ENCODE measurements at regions not wholly inside any gene's neighbourhood (a gene's known extent, or its start where the extent isn't known, plus 50 kb on each side); places are given as distances from the start of the nearest gene placed in this dataset.

DNA sequence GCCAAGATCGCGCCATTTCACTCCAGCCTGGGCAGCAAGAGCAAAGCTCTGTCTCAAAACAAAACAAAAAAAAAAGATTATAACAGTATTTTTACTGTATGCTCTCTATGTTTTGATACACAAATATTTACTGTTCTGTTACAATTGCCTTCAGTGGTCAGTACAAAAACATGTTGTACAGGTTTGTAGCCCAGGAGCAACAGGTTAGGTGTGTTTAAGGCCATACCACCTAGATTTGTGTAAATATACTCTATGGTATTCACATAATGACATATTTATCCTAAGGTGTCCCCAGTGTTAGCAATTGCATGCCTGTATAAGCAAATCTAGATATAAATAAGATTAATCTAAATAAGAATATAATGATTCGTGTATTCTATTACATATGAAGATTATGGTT is 625.0 kb downstream of the TMEM182 start:
- no peak overlapping the region for H2BK15ac ChIP-seq (ENCODE audit: low read depth, low read length)
- no peak overlapping the region for H3K27ac ChIP-seq (ENCODE audit: insufficient read length, low read depth, low read length)
- no peak overlapping the region for H3K9ac ChIP-seq (ENCODE audit: extremely low read depth, insufficient read length, low read length)
- H3K4ac ChIP-seq (ENCODE audit: low read depth, low read length): no peak overlapping the region
- H3T11ph ChIP-seq (ENCODE audit: low read length): no peak overlapping the region
- no peak overlapping the region for H3K27ac Mint-ChIP-seq
- H3K4me1 Mint-ChIP-seq: peaks cover 20 to 21% of the 10 kb centered on the region in 2 experiments
- no peak overlapping the region for H2AK5ac ChIP-seq (ENCODE audit: insufficient read length, low read length)
- no CpG with 5 or more reads among the region's 3 CpGs for WGBS (ENCODE audit: extremely low coverage, insufficient read length, low lambda C conversion rate)
- H2BK20ac ChIP-seq (ENCODE audit: low read depth, low read length, poor library complexity, severe bottlenecking): no peak overlapping the region
- no peak overlapping the region for H3K18ac ChIP-seq (ENCODE audit: insufficient read length, low read depth, low read length)
- H4K5ac ChIP-seq (ENCODE audit: insufficient read length, low read depth, low read length): no peak overlapping the region
- no peak overlapping the region for H3K56ac ChIP-seq (ENCODE audit: insufficient read length, low read depth, low read length)
- no peaks in the 10 kb centered on the region for H3K23me2 ChIP-seq (ENCODE audit: insufficient read length, low read depth, low read length, poor library complexity, severe bottlenecking)
- H4K20me1 ChIP-seq (ENCODE audit: control insufficient read depth, insufficient read depth, insufficient read length): no peaks in the 10 kb centered on the region
- no peak overlapping the region for H3K23ac ChIP-seq (ENCODE audit: insufficient read length, low read depth, low read length)
- no peaks in the 10 kb centered on the region; a peak in 2 of 7 replicates for H3K36me3 Mint-ChIP-seq (ENCODE audit: insufficient read depth in 1 of 3, low read depth in 3 of 3)
- no peaks in the 10 kb centered on the region for H3K27me3 Mint-ChIP-seq (ENCODE audit: low read depth)
- H2BK12ac ChIP-seq (ENCODE audit: insufficient read length, low read depth, low read length): no peak overlapping the region
- H3K14ac ChIP-seq (ENCODE audit: insufficient read depth, low read length): no peak overlapping the region
- no peaks in the 10 kb centered on the region for H3K79me1 ChIP-seq (ENCODE audit: insufficient read depth, low read depth, low read length, poor library complexity, severe bottlenecking)
- no peaks in the 10 kb centered on the region for H3K9me3 ChIP-seq (ENCODE audit: control insufficient read depth, low read depth, low read length)
- TF ChIP-seq, protein P1, sequence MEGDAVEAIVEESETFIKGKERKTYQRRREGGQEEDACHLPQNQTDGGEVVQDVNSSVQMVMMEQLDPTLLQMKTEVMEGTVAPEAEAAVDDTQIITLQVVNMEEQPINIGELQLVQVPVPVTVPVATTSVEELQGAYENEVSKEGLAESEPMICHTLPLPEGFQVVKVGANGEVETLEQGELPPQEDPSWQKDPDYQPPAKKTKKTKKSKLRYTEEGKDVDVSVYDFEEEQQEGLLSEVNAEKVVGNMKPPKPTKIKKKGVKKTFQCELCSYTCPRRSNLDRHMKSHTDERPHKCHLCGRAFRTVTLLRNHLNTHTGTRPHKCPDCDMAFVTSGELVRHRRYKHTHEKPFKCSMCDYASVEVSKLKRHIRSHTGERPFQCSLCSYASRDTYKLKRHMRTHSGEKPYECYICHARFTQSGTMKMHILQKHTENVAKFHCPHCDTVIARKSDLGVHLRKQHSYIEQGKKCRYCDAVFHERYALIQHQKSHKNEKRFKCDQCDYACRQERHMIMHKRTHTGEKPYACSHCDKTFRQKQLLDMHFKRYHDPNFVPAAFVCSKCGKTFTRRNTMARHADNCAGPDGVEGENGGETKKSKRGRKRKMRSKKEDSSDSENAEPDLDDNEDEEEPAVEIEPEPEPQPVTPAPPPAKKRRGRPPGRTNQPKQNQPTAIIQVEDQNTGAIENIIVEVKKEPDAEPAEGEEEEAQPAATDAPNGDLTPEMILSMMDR (conservative IDR thresholded peaks at IDR 0.05): no peak
- no peak overlapping the region for H4K8ac ChIP-seq (replicated peaks; ENCODE audit: insufficient read length, low read depth, low read length)
- no peaks in the 10 kb centered on the region; the same call in 1 of the 2 replicates for H3K4me1 ChIP-seq (ENCODE audit: insufficient read depth, low read length)
- no peaks in the 10 kb centered on the region for H3K79me2 ChIP-seq (ENCODE audit: insufficient read depth, low read length)
- no peak overlapping the region for H2BK120ac ChIP-seq (ENCODE audit: low read depth, low read length, poor library complexity, severe bottlenecking)
- no peak overlapping the region for H4K91ac ChIP-seq (ENCODE audit: insufficient read length, low read depth, low read length)
- no peak overlapping the region for H3K4me2 ChIP-seq (ENCODE audit: insufficient read depth, insufficient read length, low read length)
- DNase-seq: no peak
- H2BK5ac ChIP-seq (ENCODE audit: insufficient read length, low read length): no peak overlapping the region
- H3K4me3 Mint-ChIP-seq: no peak overlapping the region
- no peak overlapping the region for H2AFZ ChIP-seq (ENCODE audit: low read length)
- no peaks in the 10 kb centered on the region for H3K27me3 ChIP-seq (ENCODE audit: insufficient read depth, low read length)
- peaks cover 0 to 4% of the 10 kb centered on the region in 2 experiments; a peak in 1 of 5 replicates for H3K9me3 Mint-ChIP-seq
